H9 (cell line): ENCODE measurements at regions not wholly inside any gene's neighbourhood (a gene's known extent, or its start where the extent isn't known, plus 50 kb on each side); places are given as distances from the start of the nearest gene placed in this dataset.

Experiments used
- DNase-seq: peaks from one replicate; pipeline ENCODE4 v3.0.0-alpha.2; 2017
- H2AFZ ChIP-seq: one replicate; pipeline ENCODE4 v1.6.1; 2013; ENCODE audit warnings: mild to moderate bottlenecking, low read length, control low read depth, moderate library complexity
- H2AK5ac ChIP-seq: 2 replicates; pipeline ENCODE4 v1.6.1; 2013; ENCODE audit warnings: low read length, control low read depth, mixed read lengths; ENCODE audit not compliant: insufficient read length
- H2BK120ac ChIP-seq: one replicate; pipeline ENCODE4 v1.6.1; 2013; ENCODE audit warnings: low read depth, mild to moderate bottlenecking, low read length, control low read depth, inconsistent platforms; ENCODE audit not compliant: poor library complexity, severe bottlenecking
- H2BK12ac ChIP-seq: 2 replicates; pipeline ENCODE4 v1.6.1; 2013; ENCODE audit warnings: low read length, control low read depth, mixed read lengths, low read depth; ENCODE audit not compliant: insufficient read length
- H2BK15ac ChIP-seq: 2 replicates; pipeline ENCODE4 v1.6.1; 2013; ENCODE audit warnings: low read depth, low read length, control low read depth
- H2BK20ac ChIP-seq: one replicate; pipeline ENCODE4 v1.6.1; 2013; ENCODE audit warnings: low read depth, mild to moderate bottlenecking, low read length, control low read depth, inconsistent platforms; ENCODE audit not compliant: poor library complexity, severe bottlenecking
- H2BK5ac ChIP-seq: 2 replicates; pipeline ENCODE4 v1.6.1; 2013; ENCODE audit warnings: low read length, control low read depth, mixed read lengths; ENCODE audit not compliant: insufficient read length
- H3K14ac ChIP-seq: 2 replicates; pipeline ENCODE4 v1.6.1; 2013; ENCODE audit warnings: low read length, control low read depth; ENCODE audit not compliant: insufficient read depth
- H3K18ac ChIP-seq: 2 replicates; pipeline ENCODE4 v1.6.1; 2013; ENCODE audit warnings: low read depth, mild to moderate bottlenecking, mixed read lengths, low read length, control low read depth; ENCODE audit not compliant: insufficient read length
- H3K23ac ChIP-seq: 2 replicates; pipeline ENCODE4 v1.6.1; 2013; ENCODE audit warnings: low read length, control low read depth, mixed read lengths, low read depth; ENCODE audit not compliant: insufficient read length
- H3K23me2 ChIP-seq: 2 replicates; pipeline ENCODE4 v1.6.1; 2013; ENCODE audit warnings: low read depth, mild to moderate bottlenecking, mixed read lengths, low read length, control low read depth; ENCODE audit not compliant: insufficient read length, poor library complexity, severe bottlenecking
- H3K27ac ChIP-seq: 2 replicates; pipeline ENCODE4 v1.5.1; 2013; ENCODE audit warnings: low read length, control low read depth, mixed read lengths, low read depth; ENCODE audit not compliant: insufficient read length
- H3K27me3 ChIP-seq: 2 replicates; pipeline ENCODE4 v1.6.1; 2013; ENCODE audit warnings: low read length, control low read depth, inconsistent platforms; ENCODE audit not compliant: insufficient read depth
- H3K4ac ChIP-seq: 2 replicates; pipeline ENCODE4 v1.6.1; 2013; ENCODE audit warnings: low read depth, mild to moderate bottlenecking, control low read depth, inconsistent platforms, low read length, moderate library complexity
- H3K4me1 ChIP-seq: 2 replicates; pipeline ENCODE4 v1.6.1; 2013; ENCODE audit warnings: low read length, control low read depth, inconsistent platforms; ENCODE audit not compliant: insufficient read depth
- H3K4me2 ChIP-seq: 2 replicates; pipeline ENCODE4 v1.6.1; 2013; ENCODE audit warnings: low read length, control low read depth, mixed read lengths; ENCODE audit not compliant: insufficient read length, insufficient read depth
- H3K56ac ChIP-seq: 2 replicates; pipeline ENCODE4 v1.6.1; 2013; ENCODE audit warnings: low read depth, mild to moderate bottlenecking, mixed read lengths, low read length, control low read depth; ENCODE audit not compliant: insufficient read length
- H3K79me1 ChIP-seq: 2 replicates; pipeline ENCODE4 v1.6.1; 2013; ENCODE audit warnings: low read depth, mild to moderate bottlenecking, moderate library complexity, low read length, control low read depth, inconsistent platforms; ENCODE audit not compliant: insufficient read depth, poor library complexity, severe bottlenecking
- H3K79me2 ChIP-seq: 2 replicates; pipeline ENCODE4 v1.6.1; 2013; ENCODE audit warnings: low read length, control low read depth, inconsistent platforms; ENCODE audit not compliant: insufficient read depth
- H3K9ac ChIP-seq: 2 replicates; pipeline ENCODE4 v1.6.1; 2013; ENCODE audit warnings: low read length, control low read depth, mixed read lengths; ENCODE audit not compliant: insufficient read length; ENCODE audit errors: extremely low read depth
- H3K9me3 ChIP-seq: one replicate; pipeline ENCODE4 v1.6.1; 2013; ENCODE audit warnings: low read depth, low read length, inconsistent platforms; ENCODE audit not compliant: control insufficient read depth
- H3T11ph ChIP-seq: one replicate; pipeline ENCODE4 v1.6.1; 2013; ENCODE audit warnings: mild to moderate bottlenecking, low read length, control low read depth, inconsistent platforms
- H4K20me1 ChIP-seq: one replicate; pipeline ENCODE4 v1.6.1; 2013; ENCODE audit not compliant: control insufficient read depth, insufficient read length, insufficient read depth
- H4K5ac ChIP-seq: 2 replicates; pipeline ENCODE4 v1.6.1; 2013; ENCODE audit warnings: low read depth, mild to moderate bottlenecking, mixed read lengths, low read length, control low read depth; ENCODE audit not compliant: insufficient read length
- H4K8ac ChIP-seq: replicated peaks from 2 replicates; pipeline ENCODE4 v1.6.1; 2013; ENCODE audit warnings: low read length, control low read depth, mixed read lengths, low read depth; ENCODE audit not compliant: insufficient read length
- H4K91ac ChIP-seq: 2 replicates; pipeline ENCODE4 v1.6.1; 2013; ENCODE audit warnings: low read depth, mild to moderate bottlenecking, moderate library complexity, mixed read lengths, low read length, control low read depth; ENCODE audit not compliant: insufficient read length
- H3K27ac Mint-ChIP-seq, 3 experiments: 2 replicates in 2 of 3; 3 replicates in 1 of 3; pipeline ENCODE4 v1.8.0; 2020 to 2021; ENCODE audit warnings: mixed read lengths in 3 of 3, mild to moderate bottlenecking in 1 of 3, moderate library complexity in 1 of 3
- H3K27me3 Mint-ChIP-seq: 2 replicates; pipeline ENCODE4 v1.8.0; 2021; ENCODE audit warnings: low read depth, mild to moderate bottlenecking, moderate library complexity, mixed read lengths
- H3K36me3 Mint-ChIP-seq, 3 experiments: 2 replicates in 2 of 3; 3 replicates in 1 of 3; pipeline ENCODE4 v1.8.0; 2020 to 2021; ENCODE audit warnings: low read depth in 3 of 3, mixed read lengths in 3 of 3; ENCODE audit not compliant: insufficient read depth in 1 of 3
- H3K4me1 Mint-ChIP-seq, 2 experiments: 2 replicates each; pipeline ENCODE4 v1.8.0; 2020; ENCODE audit warnings: mixed read lengths in 2 of 2
- H3K4me3 Mint-ChIP-seq, 2 experiments: 2 replicates in 1 of 2; 3 replicates in 1 of 2; pipeline ENCODE4 v1.8.0; 2020 to 2021; ENCODE audit warnings: mild to moderate bottlenecking in 2 of 2, mixed read lengths in 2 of 2, moderate library complexity in 1 of 2
- H3K9me3 Mint-ChIP-seq, 2 experiments: 2 replicates in 1 of 2; 3 replicates in 1 of 2; pipeline ENCODE4 v1.8.0; 2020; ENCODE audit warnings: mild to moderate bottlenecking in 2 of 2, mixed read lengths in 2 of 2, moderate library complexity in 1 of 2
- CTCF ChIP-seq: fragments of 200-600 bp; sonication (generic); conservative IDR thresholded peaks from 3 replicates; pipeline ENCODE4 v1.8.0; 2021; ENCODE audit warnings: antibody characterized with exemption, mild to moderate bottlenecking
- WGBS: extraction: QIAGEN DNeasy Blood & Tissue Kit; methylation state at CpG from one replicate; pipeline ENCODE4 v1.1.7; 2013; ENCODE audit warnings: missing lambda C conversion rate, low lambda C conversion rate, mixed read lengths; ENCODE audit not compliant: insufficient read length; ENCODE audit errors: extremely low coverage; 5-methylcytosine and 5-hydroxymethylcytosine counted together

- H3T11ph ChIP-seq = no peak overlapping the region
- no peak overlapping the region for H3K14ac ChIP-seq
- H2BK20ac ChIP-seq = no peak overlapping the region
- H3K9me3 ChIP-seq = no peaks in the 10 kb centered on the region
- WGBS = no CpG with 5 or more reads among the region's 5 CpGs
- H3K56ac ChIP-seq = no peak overlapping the region
- no peak overlapping the region for H4K5ac ChIP-seq
- no peak overlapping the region for H3K18ac ChIP-seq
- H3K4me1 ChIP-seq = no peaks in the 10 kb centered on the region
- H3K79me1 ChIP-seq = no peaks in the 10 kb centered on the region
- H2BK12ac ChIP-seq = no peak overlapping the region
- H3K27ac ChIP-seq = no peak overlapping the region
- DNase-seq = no peak
- no peak overlapping the region for H3K9ac ChIP-seq
- Mint-ChIP-seq H3K27ac (no peak overlapping the region), H3K4me3 (no peak overlapping the region), H3K9me3 (no peaks in the 10 kb centered on the region; a peak in 1 of 5 replicates), H3K4me1 (peaks cover 7 to 9% of the 10 kb centered on the region in 2 experiments; a peak in 3 of 4 replicates), H3K36me3 (peaks cover 0 to 4% (median 0%) of the 10 kb centered on the region in 3 experiments; a peak in 1 of 7 replicates), H3K27me3 (no peaks in the 10 kb centered on the region; the same call in 1 of the 2 replicates)
- no peaks in the 10 kb centered on the region for H3K79me2 ChIP-seq
- no peak overlapping the region for H4K8ac ChIP-seq
- no peak overlapping the region for H4K91ac ChIP-seq
- H3K23me2 ChIP-seq = no peaks in the 10 kb centered on the region
- no peak overlapping the region for H3K4me2 ChIP-seq
- H2BK15ac ChIP-seq = no peak overlapping the region
- H3K27me3 ChIP-seq = no peaks in the 10 kb centered on the region
- H2BK120ac ChIP-seq = no peak overlapping the region
- no peaks in the 10 kb centered on the region for H4K20me1 ChIP-seq
- H2AFZ ChIP-seq = no peak overlapping the region
- H2BK5ac ChIP-seq = no peak overlapping the region
- no peak for TF ChIP-seq CTCF
- no peak overlapping the region for H3K23ac ChIP-seq
- no peak overlapping the region for H2AK5ac ChIP-seq
- no peak overlapping the region for H3K4ac ChIP-seq
Observed at GRCh38 chr2:43001787-43002468, 209.5 kb upstream of the HAAO start.
